ENCODE measurements at regions not wholly inside any gene's neighbourhood (a gene's known extent, or its start where the extent isn't known, plus 50 kb on each side); places are given as distances from the start of the nearest gene placed in this dataset.

DNA sequence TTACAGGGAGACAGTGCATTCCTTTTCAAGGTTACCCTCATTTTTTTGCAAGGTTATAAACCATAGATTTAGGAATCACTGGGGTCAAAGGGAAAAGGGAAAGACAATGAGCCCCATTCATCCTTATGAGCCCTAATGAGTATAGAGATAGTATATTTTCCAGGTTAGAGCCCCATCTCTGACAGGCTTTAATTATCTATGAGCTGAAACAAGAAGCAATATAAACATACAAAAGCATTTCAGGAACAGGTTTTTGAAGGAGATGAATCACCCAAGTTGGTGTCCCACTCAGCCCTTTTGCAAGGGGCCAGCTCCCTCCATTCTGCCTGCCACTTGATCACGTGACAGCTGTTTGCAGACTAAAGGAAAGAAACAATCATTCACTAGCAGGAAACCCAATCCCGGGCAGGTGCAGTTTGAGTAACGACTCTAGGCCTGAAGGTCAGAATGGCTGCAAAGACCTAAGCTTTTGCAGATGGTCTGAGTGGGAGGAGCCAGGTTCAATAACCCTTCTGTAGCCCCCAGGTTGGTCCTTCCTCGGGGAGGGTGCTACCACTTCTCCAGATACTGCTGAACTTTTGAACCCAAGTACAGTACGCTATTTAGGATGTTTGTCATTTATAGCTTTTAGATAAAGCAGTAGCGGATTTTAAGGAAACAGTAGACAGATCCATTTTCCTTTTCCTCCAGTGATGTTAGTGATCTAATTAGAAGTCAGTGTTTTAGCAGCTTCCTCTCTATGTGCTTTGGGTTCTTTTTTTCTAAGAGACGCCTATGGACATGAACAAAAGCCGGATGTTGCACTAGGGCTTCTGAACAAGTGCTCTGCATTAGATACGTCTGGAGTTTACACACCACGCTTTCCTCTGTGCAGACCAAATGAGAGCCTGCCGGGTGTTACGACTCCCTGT is 253.2 kb downstream of the SOX4 start:
- Histone ChIP-seq H3K9me3 (ENCODE audit: control insufficient read depth in 4 of 4, low read length in 3 of 4) (no peaks in the 10 kb centered on the region), H3K4me1 (ENCODE audit: control insufficient read depth in 4 of 4, insufficient read depth in 4 of 4, low read length in 3 of 4) (no peaks in the 10 kb centered on the region), H3K4me3 (ENCODE audit: low read depth in 1 of 3, low read length in 3 of 3) (no peak overlapping the region), H3K27ac (ENCODE audit: low read depth in 1 of 2, low read length in 2 of 2) (peak overlapping the region in 1 of 2 donors; percentile 31), H3K36me3 (ENCODE audit: control insufficient read depth in 4 of 4, insufficient read depth in 3 of 4, low read depth in 1 of 4, low read length in 3 of 4) (no peaks in the 10 kb centered on the region), H3K9ac (ENCODE audit: low read depth in 1 of 2, low read length in 2 of 2) (no peak overlapping the region), H3K27me3 (ENCODE audit: control insufficient read depth in 4 of 4, insufficient read depth in 4 of 4, low read length in 3 of 4) (no peaks in the 10 kb centered on the region)
- TF ChIP-seq RAD21 (IDR thresholded peaks at IDR 0.05) (peak in 1 of 2 donors; percentile 27), NR2F2 (IDR thresholded peaks at IDR 0.05) (peak; percentile 47), HNF4G (IDR thresholded peaks at IDR 0.05) (no peak), JUND (IDR thresholded peaks at IDR 0.05) (no peak)
- TF ChIP-seq, protein P1, sequence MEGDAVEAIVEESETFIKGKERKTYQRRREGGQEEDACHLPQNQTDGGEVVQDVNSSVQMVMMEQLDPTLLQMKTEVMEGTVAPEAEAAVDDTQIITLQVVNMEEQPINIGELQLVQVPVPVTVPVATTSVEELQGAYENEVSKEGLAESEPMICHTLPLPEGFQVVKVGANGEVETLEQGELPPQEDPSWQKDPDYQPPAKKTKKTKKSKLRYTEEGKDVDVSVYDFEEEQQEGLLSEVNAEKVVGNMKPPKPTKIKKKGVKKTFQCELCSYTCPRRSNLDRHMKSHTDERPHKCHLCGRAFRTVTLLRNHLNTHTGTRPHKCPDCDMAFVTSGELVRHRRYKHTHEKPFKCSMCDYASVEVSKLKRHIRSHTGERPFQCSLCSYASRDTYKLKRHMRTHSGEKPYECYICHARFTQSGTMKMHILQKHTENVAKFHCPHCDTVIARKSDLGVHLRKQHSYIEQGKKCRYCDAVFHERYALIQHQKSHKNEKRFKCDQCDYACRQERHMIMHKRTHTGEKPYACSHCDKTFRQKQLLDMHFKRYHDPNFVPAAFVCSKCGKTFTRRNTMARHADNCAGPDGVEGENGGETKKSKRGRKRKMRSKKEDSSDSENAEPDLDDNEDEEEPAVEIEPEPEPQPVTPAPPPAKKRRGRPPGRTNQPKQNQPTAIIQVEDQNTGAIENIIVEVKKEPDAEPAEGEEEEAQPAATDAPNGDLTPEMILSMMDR (IDR thresholded peaks at IDR 0.05; ENCODE audit: low read depth, low read length, missing input control), result no peak
- WGBS, result 44% methylated on average over 12 of the region's 12 CpGs
- DNase-seq (ENCODE audit: low spot score), result no peak

DNA sequence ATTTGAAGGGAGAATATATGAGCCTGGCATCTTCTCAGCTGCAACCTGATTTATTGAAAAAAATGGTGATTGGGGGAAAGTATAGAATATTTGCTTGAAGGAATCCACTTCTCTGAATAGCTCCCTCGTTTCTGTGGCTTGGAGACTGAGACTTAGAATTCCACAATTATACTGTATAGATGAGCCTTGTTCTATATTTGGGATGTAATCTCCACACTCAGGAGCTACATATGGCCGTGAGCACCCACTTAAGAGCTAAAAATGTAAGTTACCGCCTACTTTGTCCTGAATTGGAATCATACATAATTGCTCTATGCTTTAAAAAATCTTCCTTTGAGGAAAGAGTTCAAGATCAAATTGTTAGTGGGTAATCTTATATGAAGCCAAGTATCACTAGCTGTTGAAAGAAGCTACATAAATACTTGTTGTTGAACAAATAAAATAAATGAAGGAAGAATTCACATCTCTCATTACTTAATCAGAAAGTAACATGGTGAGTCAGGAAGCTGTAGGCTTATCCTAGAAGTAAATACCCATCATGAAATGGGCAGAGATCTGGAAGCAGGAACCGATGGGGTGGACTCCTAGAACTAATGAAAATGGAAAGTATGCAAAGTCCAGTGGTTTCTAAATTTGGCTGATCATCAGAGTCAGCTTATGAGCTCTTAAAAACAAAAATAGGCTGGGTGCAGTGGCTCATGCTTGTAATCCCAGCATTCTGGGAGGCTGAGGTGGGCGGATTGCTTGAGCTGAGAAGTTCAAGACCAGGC is 254.3 kb downstream of the SOX4 start:
- Histone ChIP-seq H3K27me3 (ENCODE audit: control insufficient read depth in 4 of 4, insufficient read depth in 4 of 4, low read length in 3 of 4) (no peaks in the 10 kb centered on the region), H3K4me3 (ENCODE audit: low read depth in 1 of 3, low read length in 3 of 3) (no peak overlapping the region), H3K36me3 (ENCODE audit: control insufficient read depth in 4 of 4, insufficient read depth in 3 of 4, low read depth in 1 of 4, low read length in 3 of 4) (no peaks in the 10 kb centered on the region), H3K9ac (ENCODE audit: low read depth in 1 of 2, low read length in 2 of 2) (no peak overlapping the region), H3K27ac (ENCODE audit: low read depth in 1 of 2, low read length in 2 of 2) (no peak overlapping the region), H3K4me1 (ENCODE audit: control insufficient read depth in 4 of 4, insufficient read depth in 4 of 4, low read length in 3 of 4) (no peaks in the 10 kb centered on the region), H3K9me3 (ENCODE audit: control insufficient read depth in 4 of 4, low read length in 3 of 4) (no peaks in the 10 kb centered on the region)
- TF ChIP-seq JUND (IDR thresholded peaks at IDR 0.05) (no peak), TAF1 (conservative IDR thresholded peaks at IDR 0.05) (no peak), SP1 (IDR thresholded peaks at IDR 0.05) (no peak), GABPA (IDR thresholded peaks at IDR 0.05 in 1 of 2, conservative IDR thresholded peaks at IDR 0.05 in 1 of 2) (no peak), FOXA1 (IDR thresholded peaks at IDR 0.05) (no peak), EGR1 (IDR thresholded peaks at IDR 0.05; ENCODE audit: low read depth in 2 of 2) (no peak), NR2F2 (IDR thresholded peaks at IDR 0.05) (no peak), HNF4A (conservative IDR thresholded peaks at IDR 0.05) (no peak)
- 77% methylated on average over 5 of the region's 5 CpGs for WGBS
- no peak for DNase-seq (ENCODE audit: low spot score)

DNA sequence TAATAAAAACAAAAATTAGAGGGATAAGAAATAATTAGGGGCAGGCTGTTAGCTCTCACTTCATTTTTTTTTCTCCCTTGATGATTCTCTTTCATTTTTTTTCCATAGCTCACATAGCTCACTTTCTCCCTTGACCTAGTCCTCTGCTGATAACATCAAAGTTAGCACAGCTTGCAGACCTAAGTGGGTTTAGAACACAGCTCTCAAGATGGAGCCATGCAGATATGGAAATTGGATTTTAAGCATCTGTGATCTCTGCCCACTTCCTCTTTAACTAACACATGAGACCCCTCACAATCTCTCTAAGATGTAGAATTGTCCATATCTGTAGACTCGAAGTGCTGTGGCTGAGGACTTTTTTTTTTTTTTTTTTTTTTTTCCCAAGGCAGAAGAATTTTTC is 257.1 kb downstream of the SOX4 start:
- Histone ChIP-seq H3K36me3 (ENCODE audit: control insufficient read depth in 4 of 4, insufficient read depth in 3 of 4, low read depth in 1 of 4, low read length in 3 of 4) (no peaks in the 10 kb centered on the region), H3K27me3 (ENCODE audit: control insufficient read depth in 4 of 4, insufficient read depth in 4 of 4, low read length in 3 of 4) (no peaks in the 10 kb centered on the region), H3K9ac (ENCODE audit: low read depth in 1 of 2, low read length in 2 of 2) (no peak overlapping the region), H3K4me3 (ENCODE audit: low read depth in 1 of 3, low read length in 3 of 3) (no peak overlapping the region), H3K9me3 (ENCODE audit: control insufficient read depth in 4 of 4, low read length in 3 of 4) (no peaks in the 10 kb centered on the region), H3K4me1 (ENCODE audit: control insufficient read depth in 4 of 4, insufficient read depth in 4 of 4, low read length in 3 of 4) (no peaks in the 10 kb centered on the region), H3K27ac (ENCODE audit: low read depth in 1 of 2, low read length in 2 of 2) (no peak overlapping the region)
- DNase-seq (ENCODE audit: low spot score), result no peak
- 88% methylated on average over 1 of the region's 1 CpG for WGBS
- TF ChIP-seq RXRA (IDR thresholded peaks at IDR 0.05), result no peak
